ENCODE measurements at regions not wholly inside any gene's neighbourhood (a gene's known extent, or its start where the extent isn't known, plus 50 kb on each side); places are given as distances from the start of the nearest gene placed in this dataset.

DNA sequence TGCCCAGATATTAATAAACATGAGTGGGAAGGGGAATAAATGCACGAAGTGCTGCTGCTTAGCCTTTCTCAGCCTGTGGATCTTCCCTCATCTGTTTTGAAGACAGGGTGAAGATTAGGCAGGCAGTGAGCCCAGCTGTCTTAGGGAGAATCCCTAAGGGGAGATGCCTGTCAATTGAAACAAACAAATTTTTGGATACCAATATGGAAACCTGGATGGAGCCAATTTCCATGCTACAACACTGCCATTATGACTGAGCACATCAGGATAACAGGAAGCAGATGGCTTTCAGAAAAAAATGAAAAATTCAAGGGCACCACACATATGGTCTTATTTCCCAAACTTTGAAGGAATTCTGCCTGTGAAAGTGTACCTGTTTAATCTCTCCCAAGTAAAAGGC, 80.3 kb downstream of the HMHB1 start:
- intact Hi-C loops (cut with DNase I) = no loop called here
- TF ChIP-seq CTCF (IDR thresholded peaks at IDR 0.05) = no peak

GRCh38 chr5:143892908-143893307, 80.9 kb downstream of the HMHB1 start:
- Histone ChIP-seq H3K27me3 (no peaks in the 10 kb centered on the region), H3K4me1 (peaks cover 0 to 10% of the 10 kb centered on the region in 2 donors), H3K27ac (no peak overlapping the region), H3K4me3 (no peak overlapping the region), H3K36me3 (no peaks in the 10 kb centered on the region), H3K9me3 (no peaks in the 10 kb centered on the region)
- DNase-seq (no peak), ATAC-seq (no peak)
- no peak for TF ChIP-seq CTCF (IDR thresholded peaks at IDR 0.05)
- intact Hi-C loops (cut with DNase I) = no loop called here

More for the DNA sequence above, 80.3 kb downstream of the HMHB1 start:
- Histone ChIP-seq H3K27me3 (no peaks in the 10 kb centered on the region), H3K4me3 (no peak overlapping the region), H3K9me3 (no peaks in the 10 kb centered on the region), H3K4me1 (peaks cover 0 to 7% of the 10 kb centered on the region in 2 donors), H3K27ac (no peak overlapping the region), H3K36me3 (no peaks in the 10 kb centered on the region)
- ATAC-seq = no peak
- no peak for DNase-seq

DNA sequence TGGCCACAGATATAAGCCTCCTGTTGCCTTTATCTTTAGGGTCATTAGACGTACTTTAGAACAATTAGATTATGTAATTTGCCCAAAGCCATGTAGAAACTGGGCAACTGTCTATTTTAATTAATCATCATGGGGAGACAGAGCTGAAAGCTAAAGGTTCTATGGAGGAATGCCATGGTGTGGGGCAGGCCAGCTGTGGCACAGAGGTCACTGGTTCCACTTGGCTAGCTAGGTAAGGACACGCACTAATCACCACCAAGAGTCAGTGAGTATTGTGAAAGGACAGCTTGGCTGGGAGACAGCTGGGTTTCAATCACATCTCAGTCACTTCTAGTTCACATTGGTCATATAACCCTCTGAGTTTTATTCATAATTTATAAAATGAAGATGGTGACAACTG, 81.7 kb downstream of the HMHB1 start:
- TF ChIP-seq CTCF (IDR thresholded peaks at IDR 0.05) = no peak
- intact Hi-C loops (cut with DNase I) = no loop called here
- no peaks in the 10 kb centered on the region for H3K36me3 ChIP-seq
- H3K4me1 ChIP-seq = peaks cover 0 to 5% of the 10 kb centered on the region in 2 donors
- H3K27ac ChIP-seq = no peak overlapping the region
- ATAC-seq (no peak), DNase-seq (no peak)
- H3K27me3 ChIP-seq = no peaks in the 10 kb centered on the region
- no peaks in the 10 kb centered on the region for H3K9me3 ChIP-seq
- H3K4me3 ChIP-seq = no peak overlapping the region

- peaks cover 0 to 3% of the 10 kb centered on the region in 2 donors for H3K4me1 ChIP-seq
- no peak overlapping the region for H3K27ac ChIP-seq
- DNase-seq (no peak), ATAC-seq (no peak)
- no peaks in the 10 kb centered on the region for H3K36me3 ChIP-seq
- no peak for TF ChIP-seq CTCF (IDR thresholded peaks at IDR 0.05)
- intact Hi-C loops (cut with DNase I) = no loop called here
- H3K9me3 ChIP-seq = no peaks in the 10 kb centered on the region
- H3K27me3 ChIP-seq = no peaks in the 10 kb centered on the region
- H3K4me3 ChIP-seq = no peak overlapping the region
Measured at GRCh38 chr5:143896516-143896915, 84.6 kb downstream of the HMHB1 start.

GRCh38 chr5:143896966-143897365, 85.0 kb downstream of the HMHB1 start:
- ATAC-seq (peak; percentile 54), DNase-seq (no peak)
- peaks cover 0 to 3% of the 10 kb centered on the region in 2 donors for H3K4me1 ChIP-seq
- intact Hi-C loops (cut with DNase I) = no loop called here
- no peak for TF ChIP-seq CTCF (IDR thresholded peaks at IDR 0.05)
- no peaks in the 10 kb centered on the region for H3K27me3 ChIP-seq
- H3K27ac ChIP-seq = no peak overlapping the region
- no peaks in the 10 kb centered on the region for H3K9me3 ChIP-seq
- no peaks in the 10 kb centered on the region for H3K36me3 ChIP-seq
- no peak overlapping the region for H3K4me3 ChIP-seq

Data from left lung (tissue), 4 donors.